H1 (cell line): ENCODE measurements at regions not wholly inside any gene's neighbourhood (a gene's known extent, or its start where the extent isn't known, plus 50 kb on each side); places are given as distances from the start of the nearest gene placed in this dataset.

ENCODE experiments used
- CEBPB ChIP-seq: IDR thresholded peaks from 2 replicates; pipeline ENCODE4 v1.6.1; 2012; ENCODE audit warnings: low read depth, low read length
- EZH2 ChIP-seq: fragments of 200-600 bp; sonication (generic); IDR thresholded peaks from 2 replicates; pipeline ENCODE4 v1.7.1; 2012; ENCODE audit warnings: low read depth, mild to moderate bottlenecking, moderate library complexity, low read length, inconsistent platforms; ENCODE audit not compliant: severe bottlenecking
- FOSL1 ChIP-seq: IDR thresholded peaks from 2 replicates; pipeline ENCODE4 v1.6.1; 2011; ENCODE audit warnings: mild to moderate bottlenecking, low read depth, low read length, moderate library complexity; ENCODE audit not compliant: insufficient read depth
- HDAC6 ChIP-seq: IDR thresholded peaks from one replicate; pipeline ENCODE4 v1.7.1; 2012; ENCODE audit warnings: low read depth, mild to moderate bottlenecking, inconsistent platforms, low read length, moderate library complexity
- JUN ChIP-seq: IDR thresholded peaks from 2 replicates; pipeline ENCODE4 v1.6.1; 2011; ENCODE audit warnings: low read depth, mild to moderate bottlenecking, improper control_type of control experiment, low read length
- POLR2A ChIP-seq, 2 experiments: IDR thresholded peaks; 1 replicate in 1 of 2; 2 replicates in 1 of 2; pipeline ENCODE4 v1.6.1; 2011; ENCODE audit warnings: low read depth in 2 of 2, low read length in 2 of 2, mild to moderate bottlenecking in 2 of 2; ENCODE audit errors: control extremely low read depth in 1 of 2
- POLR2AphosphoS5 ChIP-seq: IDR thresholded peaks from 2 replicates; pipeline ENCODE4 v1.6.1; 2011; ENCODE audit warnings: low read depth, low read length
- SAP30 ChIP-seq: fragments of 300-600 bp; sonication (generic); IDR thresholded peaks from 2 replicates; pipeline ENCODE4 v1.7.1; 2012; ENCODE audit warnings: low read length, moderate library complexity, mild to moderate bottlenecking, inconsistent platforms; ENCODE audit not compliant: insufficient read depth, insufficient replicate concordance
- SIX5 ChIP-seq: IDR thresholded peaks from 2 replicates; pipeline ENCODE4 v1.6.1; 2011; ENCODE audit warnings: mild to moderate bottlenecking, low read depth, low read length
- SP1 ChIP-seq: IDR thresholded peaks from 2 replicates; pipeline ENCODE4 v1.6.1; 2011; ENCODE audit warnings: low read depth, low read length
- TF ChIP-seq, protein P1 (sequence below), 3 experiments: IDR thresholded peaks; 1 replicate in 2 of 3; 2 replicates in 1 of 3; pipeline versions ENCODE4 v1.5.1 to v1.6.1; 2011; ENCODE audit warnings: low read length in 3 of 3, mild to moderate bottlenecking in 3 of 3, inconsistent platforms in 2 of 3, low read depth in 1 of 3, moderate library complexity in 1 of 3; ENCODE audit not compliant: insufficient read depth in 1 of 3; ENCODE audit errors: control extremely low read depth in 1 of 3
- TF ChIP-seq, protein P2 (sequence below): IDR thresholded peaks from 2 replicates; pipeline ENCODE4 v1.6.1; 2012; ENCODE audit warnings: inconsistent platforms
- TF ChIP-seq, protein P3 (sequence below): IDR thresholded peaks from 2 replicates; pipeline ENCODE4 v1.6.1; 2012; ENCODE audit warnings: inconsistent platforms
- TF ChIP-seq, protein P4 (sequence below): IDR thresholded peaks from 2 replicates; pipeline ENCODE4 v1.6.1; 2011; ENCODE audit warnings: low read length, improper control_type of control experiment

DNA sequence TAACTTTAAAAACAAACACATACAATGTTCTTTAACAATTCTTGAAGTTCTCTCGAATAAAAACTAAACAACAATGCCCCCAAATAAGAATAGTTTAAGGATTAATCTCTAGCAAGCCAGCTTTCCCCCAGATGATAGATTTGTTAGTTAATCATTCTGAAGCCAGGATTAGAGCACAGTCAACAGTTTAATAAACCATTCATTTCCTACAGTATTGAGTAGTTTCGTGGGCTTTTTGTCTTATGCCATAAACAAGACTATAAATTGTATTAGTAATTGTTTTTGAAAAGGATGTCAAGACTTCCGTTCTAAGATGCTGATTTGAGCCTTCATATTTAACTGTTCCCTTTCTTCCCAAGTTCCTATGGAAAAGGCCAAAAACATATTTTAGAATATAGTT, 136.6 kb downstream of the PIK3R1 start:
- TF ChIP-seq HDAC6 (no peak), SIX5 (no peak), CEBPB (no peak), POLR2A (IDR thresholded peaks at IDR 0.05; ENCODE audit: control extremely low read depth in 1 of 2, low read depth in 2 of 2, low read length in 2 of 2) (no peak), EZH2 (no peak), SP1 (no peak), SAP30 (no peak), FOSL1 (no peak), JUN (no peak), POLR2AphosphoS5 (no peak)
- TF ChIP-seq, protein P1, sequence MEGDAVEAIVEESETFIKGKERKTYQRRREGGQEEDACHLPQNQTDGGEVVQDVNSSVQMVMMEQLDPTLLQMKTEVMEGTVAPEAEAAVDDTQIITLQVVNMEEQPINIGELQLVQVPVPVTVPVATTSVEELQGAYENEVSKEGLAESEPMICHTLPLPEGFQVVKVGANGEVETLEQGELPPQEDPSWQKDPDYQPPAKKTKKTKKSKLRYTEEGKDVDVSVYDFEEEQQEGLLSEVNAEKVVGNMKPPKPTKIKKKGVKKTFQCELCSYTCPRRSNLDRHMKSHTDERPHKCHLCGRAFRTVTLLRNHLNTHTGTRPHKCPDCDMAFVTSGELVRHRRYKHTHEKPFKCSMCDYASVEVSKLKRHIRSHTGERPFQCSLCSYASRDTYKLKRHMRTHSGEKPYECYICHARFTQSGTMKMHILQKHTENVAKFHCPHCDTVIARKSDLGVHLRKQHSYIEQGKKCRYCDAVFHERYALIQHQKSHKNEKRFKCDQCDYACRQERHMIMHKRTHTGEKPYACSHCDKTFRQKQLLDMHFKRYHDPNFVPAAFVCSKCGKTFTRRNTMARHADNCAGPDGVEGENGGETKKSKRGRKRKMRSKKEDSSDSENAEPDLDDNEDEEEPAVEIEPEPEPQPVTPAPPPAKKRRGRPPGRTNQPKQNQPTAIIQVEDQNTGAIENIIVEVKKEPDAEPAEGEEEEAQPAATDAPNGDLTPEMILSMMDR (IDR thresholded peaks at IDR 0.05; ENCODE audit: control extremely low read depth in 1 of 3, insufficient read depth in 1 of 3, low read depth in 1 of 3, low read length in 3 of 3), result no peak
- TF ChIP-seq, protein P2, sequence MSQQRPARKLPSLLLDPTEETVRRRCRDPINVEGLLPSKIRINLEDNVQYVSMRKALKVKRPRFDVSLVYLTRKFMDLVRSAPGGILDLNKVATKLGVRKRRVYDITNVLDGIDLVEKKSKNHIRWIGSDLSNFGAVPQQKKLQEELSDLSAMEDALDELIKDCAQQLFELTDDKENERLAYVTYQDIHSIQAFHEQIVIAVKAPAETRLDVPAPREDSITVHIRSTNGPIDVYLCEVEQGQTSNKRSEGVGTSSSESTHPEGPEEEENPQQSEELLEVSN, result no peak
- TF ChIP-seq, protein P3, sequence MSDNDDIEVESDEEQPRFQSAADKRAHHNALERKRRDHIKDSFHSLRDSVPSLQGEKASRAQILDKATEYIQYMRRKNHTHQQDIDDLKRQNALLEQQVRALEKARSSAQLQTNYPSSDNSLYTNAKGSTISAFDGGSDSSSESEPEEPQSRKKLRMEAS, result no peak
- TF ChIP-seq, protein P4, sequence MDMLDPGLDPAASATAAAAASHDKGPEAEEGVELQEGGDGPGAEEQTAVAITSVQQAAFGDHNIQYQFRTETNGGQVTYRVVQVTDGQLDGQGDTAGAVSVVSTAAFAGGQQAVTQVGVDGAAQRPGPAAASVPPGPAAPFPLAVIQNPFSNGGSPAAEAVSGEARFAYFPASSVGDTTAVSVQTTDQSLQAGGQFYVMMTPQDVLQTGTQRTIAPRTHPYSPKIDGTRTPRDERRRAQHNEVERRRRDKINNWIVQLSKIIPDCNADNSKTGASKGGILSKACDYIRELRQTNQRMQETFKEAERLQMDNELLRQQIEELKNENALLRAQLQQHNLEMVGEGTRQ, result no peak
